ENCODE measurements at regions not wholly inside any gene's neighbourhood (a gene's known extent, or its start where the extent isn't known, plus 50 kb on each side); places are given as distances from the start of the nearest gene placed in this dataset.
"Not testable (repeated sequence)": the region's sequence is repeated elsewhere in the genome, so short reads cannot be mapped to it uniquely, and the experiment has no call there.

- no peak for DNase-seq (ENCODE audit: extremely low read depth in 1 of 2, low read depth in 1 of 2)
Observed at GRCh38 chr5:104139840-104140239, 577.3 kb upstream of the NUDT12 start.

DNA sequence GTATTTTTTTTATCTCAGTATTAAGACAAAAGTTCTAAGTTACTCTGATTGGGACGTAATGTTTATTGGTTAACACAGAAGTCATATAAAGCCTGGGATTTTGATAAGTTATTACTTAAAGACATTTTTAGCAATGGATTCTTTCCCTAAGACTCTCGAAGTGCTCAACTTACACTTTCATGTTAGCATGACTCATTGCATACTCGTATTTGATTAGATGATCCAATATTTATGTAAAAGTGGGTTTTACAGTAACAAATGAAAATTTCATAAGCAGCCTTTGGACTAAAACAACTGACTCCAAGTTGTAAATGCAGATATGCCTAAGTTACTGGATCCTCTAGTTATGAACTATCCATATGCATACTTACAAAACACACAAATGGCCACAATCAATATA, 567.7 kb upstream of the NUDT12 start:
- no peak for DNase-seq (ENCODE audit: extremely low read depth in 1 of 2, low read depth in 1 of 2)

DNA sequence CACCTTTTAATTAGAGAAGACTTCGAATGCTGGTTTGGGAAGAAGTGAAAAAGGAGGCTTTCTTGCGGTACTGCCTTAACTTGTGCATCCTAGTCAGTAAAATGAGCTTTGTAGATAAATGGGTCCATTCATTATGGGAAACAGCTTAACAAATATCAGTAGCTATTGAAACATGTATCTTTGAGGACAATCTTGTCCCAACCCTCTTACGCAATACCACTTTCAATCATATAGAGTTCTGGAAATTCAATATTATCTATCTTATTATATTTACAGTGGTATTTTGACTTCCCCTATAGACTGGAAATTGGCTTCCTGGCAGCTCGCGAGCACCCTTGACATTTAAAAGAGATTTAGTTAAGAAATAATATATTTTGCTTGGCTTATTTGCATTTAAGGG, 565.8 kb upstream of the NUDT12 start:
- no peak for DNase-seq (ENCODE audit: extremely low read depth in 1 of 2, low read depth in 1 of 2)

DNA sequence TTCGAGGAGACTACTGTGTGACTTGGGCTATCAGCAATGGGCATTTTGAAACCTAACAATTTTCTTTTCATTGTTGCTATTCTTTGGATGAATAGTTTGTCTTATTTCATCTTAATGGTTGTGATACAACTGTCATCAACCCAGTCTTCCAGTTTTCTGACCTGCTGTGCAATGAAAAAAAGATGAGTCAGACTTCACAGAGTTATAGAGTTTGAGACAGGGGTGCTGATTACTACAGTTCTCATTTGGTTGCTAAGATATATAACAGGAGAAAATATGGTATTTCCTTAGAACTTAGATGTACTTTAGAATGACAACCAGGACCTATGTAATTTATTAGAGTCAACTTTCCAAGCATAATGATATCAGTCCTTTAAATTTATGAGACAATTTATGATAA, 564.4 kb upstream of the NUDT12 start:
- no peak for DNase-seq (ENCODE audit: extremely low read depth in 1 of 2, low read depth in 1 of 2)

DNA sequence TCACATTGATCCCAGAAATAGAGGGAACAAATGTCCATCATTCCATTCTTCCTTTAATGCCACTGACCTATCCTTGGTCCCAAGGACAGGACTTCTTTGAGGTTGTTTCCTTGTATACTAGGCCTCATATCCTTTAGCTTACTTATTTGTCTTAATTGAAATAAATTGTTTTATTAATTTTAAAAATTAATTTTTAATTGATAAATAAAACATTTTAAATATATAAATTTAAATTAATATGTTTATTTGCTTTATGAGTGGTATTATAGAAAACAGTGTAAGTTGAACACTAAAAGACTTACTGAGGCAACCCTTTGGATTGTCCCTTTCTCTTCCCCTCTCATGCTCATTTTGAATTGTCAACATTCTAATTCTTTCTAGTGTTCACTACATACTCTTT, 556.9 kb upstream of the NUDT12 start:
- no peak for DNase-seq (ENCODE audit: extremely low read depth in 1 of 2, low read depth in 1 of 2)

DNA sequence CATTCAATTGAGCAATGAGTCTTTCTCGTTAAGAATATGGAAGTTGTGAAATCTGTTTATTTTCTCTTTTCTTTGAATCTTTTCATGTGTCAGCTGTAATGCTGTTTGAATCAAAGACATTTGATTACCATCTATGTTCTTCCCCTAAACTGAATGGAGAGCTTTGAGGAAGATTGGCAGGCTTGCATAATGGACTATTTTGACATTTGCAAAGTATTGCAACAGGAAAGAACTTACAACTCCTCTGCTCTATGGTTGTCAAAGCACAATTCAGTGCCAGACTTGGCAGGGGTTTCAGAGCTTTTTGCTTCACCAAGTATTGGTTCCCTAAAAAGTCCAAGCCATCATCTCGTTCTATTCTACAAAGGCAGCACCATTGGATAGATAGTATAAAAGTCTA, 549.0 kb upstream of the NUDT12 start:
- no peak for DNase-seq (ENCODE audit: extremely low read depth in 1 of 2, low read depth in 1 of 2)

GRCh38 chr5:104096451-104096850, 533.9 kb upstream of the NUDT12 start:
- no peak for DNase-seq (ENCODE audit: extremely low read depth in 1 of 2, low read depth in 1 of 2)

- no peak for DNase-seq (ENCODE audit: extremely low read depth in 1 of 2, low read depth in 1 of 2)
Observed at GRCh38 chr5:104095527-104095926, 532.9 kb upstream of the NUDT12 start.

GRCh38 chr5:104088876-104089778, 526.5 kb upstream of the NUDT12 start:
- no peak for DNase-seq (ENCODE audit: extremely low read depth in 1 of 2, low read depth in 1 of 2)

DNA sequence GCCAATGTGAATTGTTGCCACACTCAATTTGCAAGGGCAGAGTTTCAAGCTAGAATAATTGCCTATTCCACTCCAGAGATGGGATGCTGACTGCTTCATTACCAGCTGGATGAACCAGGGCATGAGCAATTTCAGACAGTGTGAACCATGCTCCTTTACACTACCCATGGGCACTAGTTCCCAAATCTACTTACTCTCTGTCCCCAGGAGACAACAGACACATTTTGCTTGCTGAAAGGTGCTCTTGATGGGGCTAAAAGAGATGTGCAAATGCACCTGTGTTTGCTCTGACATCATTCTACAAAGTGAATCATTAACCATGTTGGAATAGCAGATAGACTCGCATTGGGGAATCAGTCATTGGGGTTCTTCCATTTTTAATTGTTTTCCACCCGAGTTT, 522.3 kb upstream of the NUDT12 start:
- no peak for DNase-seq (ENCODE audit: extremely low read depth in 1 of 2, low read depth in 1 of 2)

GRCh38 chr5:104082754-104083153, 520.2 kb upstream of the NUDT12 start:
- no peak for DNase-seq (ENCODE audit: extremely low read depth in 1 of 2, low read depth in 1 of 2)

DNA sequence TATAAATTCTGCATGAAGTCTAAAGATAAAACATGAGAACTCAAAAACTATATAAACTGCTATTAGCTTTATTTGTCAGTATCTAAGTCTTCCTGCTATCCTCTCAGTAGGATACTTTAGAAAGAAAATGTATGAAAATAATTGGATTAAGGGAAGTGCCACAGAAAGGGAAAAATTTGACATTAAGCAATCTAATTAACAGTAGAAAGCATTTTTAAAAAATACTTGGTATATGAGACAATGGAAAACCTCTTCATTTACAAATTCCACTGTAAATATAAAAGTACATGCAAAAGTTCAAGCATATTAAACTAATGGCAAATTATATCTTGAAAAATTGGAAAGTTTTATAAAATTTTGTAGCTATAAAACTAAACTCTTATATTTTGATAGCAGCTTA, 518.6 kb upstream of the NUDT12 start:
- DNase-seq (ENCODE audit: extremely low read depth in 1 of 2, low read depth in 1 of 2) = no peak

- no peak for DNase-seq (ENCODE audit: extremely low read depth in 1 of 2, low read depth in 1 of 2)
Observed at GRCh38 chr5:104080646-104081175, 518.1 kb upstream of the NUDT12 start.

DNA sequence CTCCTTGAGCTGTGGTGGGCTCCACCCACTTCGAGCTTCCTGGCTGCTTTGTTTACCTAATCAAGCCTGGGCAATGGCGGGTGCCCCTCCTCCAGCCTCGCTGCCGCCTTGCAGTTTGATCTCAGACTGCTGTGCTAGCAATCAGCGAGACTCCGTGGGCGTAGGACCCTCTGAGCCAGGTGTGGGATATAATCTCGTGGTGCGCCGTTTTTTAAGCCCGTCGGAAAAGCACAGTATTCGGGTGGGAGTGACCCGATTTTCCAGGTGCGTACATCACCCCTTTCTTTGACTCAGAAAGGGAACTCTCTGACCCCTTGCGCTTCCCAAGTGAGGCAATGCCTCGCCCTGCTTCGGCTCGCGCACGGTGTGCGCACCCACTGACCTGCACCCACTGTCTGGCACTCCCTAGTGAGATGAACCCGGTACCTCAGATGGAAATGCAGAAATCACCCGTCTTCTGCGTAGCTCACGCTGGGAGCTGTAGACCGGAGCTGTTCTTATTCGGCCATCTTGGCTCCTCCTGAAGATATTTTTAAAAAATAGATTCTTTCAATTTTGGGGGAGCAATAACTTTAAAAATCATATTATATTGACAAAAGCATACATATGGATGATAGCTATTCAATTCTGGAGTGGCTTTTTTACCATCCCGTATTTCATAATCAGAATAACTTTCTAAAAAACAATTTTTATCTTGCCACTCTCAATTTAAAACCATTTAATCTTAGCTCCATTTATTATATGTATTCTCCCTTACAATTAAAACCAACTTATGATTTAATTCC, 517.5 kb upstream of the NUDT12 start:
- not testable (repeated sequence) for DNase-seq (ENCODE audit: extremely low read depth in 1 of 2, low read depth in 1 of 2)

GRCh38 chr5:104071887-104072286, 509.3 kb upstream of the NUDT12 start:
- DNase-seq (ENCODE audit: extremely low read depth in 1 of 2, low read depth in 1 of 2) = no peak

- no peak for DNase-seq (ENCODE audit: extremely low read depth in 1 of 2, low read depth in 1 of 2)
Observed at GRCh38 chr5:104062621-104063377, 500.2 kb upstream of the NUDT12 start.

DNA sequence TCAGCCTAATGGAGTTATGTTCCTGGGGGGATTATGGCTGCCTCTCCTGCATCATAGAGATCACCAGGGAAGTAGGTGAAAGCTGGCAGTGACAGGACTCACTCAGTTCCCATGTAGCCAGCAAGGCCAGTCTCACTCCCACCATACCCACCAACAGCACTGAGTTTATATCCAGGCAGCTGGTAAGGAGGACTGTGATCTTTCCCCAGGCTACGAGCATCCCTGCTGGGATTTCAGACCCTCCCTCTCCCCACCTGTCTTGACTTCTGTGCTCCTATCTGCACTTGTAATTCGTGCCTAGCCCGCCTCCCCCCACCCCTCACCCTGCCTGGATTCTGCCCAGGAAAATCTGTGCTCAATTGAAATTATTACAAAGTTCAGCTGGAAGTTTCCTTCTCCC, 499.1 kb upstream of the NUDT12 start:
- DNase-seq (ENCODE audit: extremely low read depth in 1 of 2, low read depth in 1 of 2) = no peak

DNA sequence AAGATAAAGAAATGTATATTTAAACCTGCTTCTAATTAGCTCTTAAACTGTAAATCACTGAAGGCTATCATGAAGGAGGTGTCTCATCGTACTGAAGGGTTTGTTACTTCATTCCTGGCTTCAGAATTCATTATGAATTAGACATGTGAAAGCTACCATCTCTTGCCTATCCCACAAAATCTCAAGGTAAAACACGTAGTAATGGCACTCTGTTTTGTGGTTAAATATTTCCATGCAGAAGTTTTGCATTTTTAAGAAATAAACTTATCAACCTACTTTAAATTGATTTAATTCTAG, 490.7 kb upstream of the NUDT12 start:
- no peak for DNase-seq (ENCODE audit: extremely low read depth in 1 of 2, low read depth in 1 of 2)

- DNase-seq (ENCODE audit: extremely low read depth in 1 of 2, low read depth in 1 of 2) = no peak
Observed at GRCh38 chr5:104052558-104053352, 490.2 kb upstream of the NUDT12 start.

DNA sequence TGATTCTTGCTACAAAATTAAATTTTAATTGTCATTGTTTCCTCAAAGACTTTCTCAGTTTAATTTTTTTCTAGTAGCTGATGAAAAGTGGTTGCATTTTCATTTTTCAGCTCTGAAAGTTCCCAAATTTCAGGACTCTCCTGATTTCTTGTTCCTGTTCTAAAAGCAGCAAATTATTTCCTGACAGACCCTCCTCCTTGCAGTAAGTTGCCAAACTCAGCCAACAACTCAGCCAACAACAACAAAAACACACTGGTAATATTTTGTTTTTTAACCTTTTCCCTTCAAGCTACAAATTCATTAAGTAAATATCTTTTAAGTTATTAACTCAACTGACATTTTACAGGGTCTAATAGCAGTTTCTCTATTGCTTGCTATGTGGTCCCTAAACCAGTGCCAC, 487.8 kb upstream of the NUDT12 start:
- DNase-seq (ENCODE audit: extremely low read depth in 1 of 2, low read depth in 1 of 2) = no peak

GRCh38 chr5:104049752-104050151, 487.2 kb upstream of the NUDT12 start:
- DNase-seq (ENCODE audit: extremely low read depth in 1 of 2, low read depth in 1 of 2) = no peak
